CD4-positive, alpha-beta T cell (primary cell): ENCODE measurements at regions not wholly inside any gene's neighbourhood (a gene's known extent, or its start where the extent isn't known, plus 50 kb on each side); places are given as distances from the start of the nearest gene placed in this dataset.

Source experiments
- ATAC-seq: fragments of 200-7000 bp; cut with Tn5 transposase; one replicate; pipeline ENCODE4 v1.10.0; 2022; ENCODE audit warnings: mild to moderate bottlenecking; ENCODE audit not compliant: poor library complexity
- CTCF ChIA-PET: fragments of 350-600 bp; sonication (Branson Sonifier 250); formaldehyde crosslinking; loops from one replicate; lab custom pipeline; 2021; ENCODE audit warnings: antibody characterized with exemption, inconsistent platforms; lab: Charles Lee
- POLR2A ChIA-PET: fragments of 350-600 bp; sonication (Branson Sonifier 250); formaldehyde crosslinking; loops from one replicate; lab custom pipeline; 2021; ENCODE audit warnings: antibody characterized with exemption, inconsistent platforms; lab: Charles Lee
- DNase-seq, 14 experiments: peaks; one replicate each; pipeline ENCODE4 v3.0.0-alpha.2; 2013 to 2020; ENCODE audit warnings: mixed read lengths in 2 of 14
- H3K27ac ChIP-seq, 2 donors: one replicate each; pipeline versions ENCODE4 v1.5.1 to v1.7.0; 2013; ENCODE audit warnings: low read length in 2 of 2, low read depth in 1 of 2, mild to moderate bottlenecking in 1 of 2
- H3K27me3 ChIP-seq, 2 experiments: 1 replicate in 1 of 2; 2 replicates in 1 of 2; pipeline versions ENCODE4 v1.6.1 to v1.7.0; 2013; ENCODE audit warnings: low read length in 2 of 2, control low read depth in 1 of 2, mild to moderate bottlenecking in 1 of 2, moderate library complexity in 1 of 2; ENCODE audit not compliant: insufficient read depth in 2 of 2, control insufficient read depth in 1 of 2
- H3K36me3 ChIP-seq: one replicate; pipeline ENCODE4 v1.6.1; 2013; ENCODE audit warnings: low read length, control low read depth; ENCODE audit not compliant: insufficient read depth
- H3K4me1 ChIP-seq: one replicate; pipeline ENCODE4 v1.6.1; 2013; ENCODE audit warnings: low read length, control low read depth; ENCODE audit not compliant: insufficient read depth
- H3K4me3 ChIP-seq: one replicate; pipeline ENCODE4 v1.5.1; 2013; ENCODE audit warnings: mild to moderate bottlenecking, low read length, moderate library complexity
- H3K9me3 ChIP-seq, 2 experiments: 1 replicate in 1 of 2; 2 replicates in 1 of 2; pipeline versions ENCODE4 v1.6.1 to v1.7.0; 2013; ENCODE audit warnings: low read length in 2 of 2, mild to moderate bottlenecking in 2 of 2, control low read depth in 1 of 2, moderate library complexity in 1 of 2; ENCODE audit not compliant: control insufficient read depth in 1 of 2, insufficient read depth in 1 of 2
- H3K27ac Mint-ChIP-seq: one replicate; pipeline ENCODE4 v1.8.0; 2020; ENCODE audit warnings: mixed read lengths
- H3K27me3 Mint-ChIP-seq: one replicate; pipeline ENCODE4 v1.8.0; 2021; ENCODE audit warnings: mixed read lengths
- H3K36me3 Mint-ChIP-seq: one replicate; pipeline ENCODE4 v1.8.0; 2021; ENCODE audit warnings: low read depth, mixed read lengths
- H3K4me1 Mint-ChIP-seq: one replicate; pipeline ENCODE4 v1.8.0; 2021; ENCODE audit warnings: low read depth, mixed read lengths
- H3K4me3 Mint-ChIP-seq: one replicate; pipeline ENCODE4 v1.8.0; 2020; ENCODE audit warnings: mild to moderate bottlenecking, mixed read lengths
- H3K9me3 Mint-ChIP-seq: one replicate; pipeline ENCODE4 v1.8.0; 2020; ENCODE audit warnings: mixed read lengths
- CTCF ChIP-seq: fragments of 200-600 bp; IDR thresholded peaks from one replicate; pipeline ENCODE4 v1.8.0; 2022; ENCODE audit warnings: antibody characterized with exemption, mild to moderate bottlenecking
- intact Hi-C, 2 experiments: fragments of 100-400 bp; cut with DNase I in 1 of 2; cut with micrococcal nuclease in 1 of 2; formaldehyde crosslinking; loops; one replicate each; pipeline versions ENCODE4 v1.15.1 to v1.9.0; 2023 to 2025; cut with DNase I, micrococcal nuclease

GRCh38 chr2:236367506-236368289 lies 103.5 kb upstream of the ASB18 start:
- peak overlapping the region; percentile 57 for H3K4me3 Mint-ChIP-seq
- H3K27ac ChIP-seq = no peak overlapping the region
- H3K27ac Mint-ChIP-seq = no peak overlapping the region
- peaks cover 44% of the 10 kb centered on the region for H3K4me1 Mint-ChIP-seq
- ChIA-PET POLR2A (no interaction called here), CTCF (no interaction called here)
- H3K27me3 Mint-ChIP-seq = peaks cover 36% of the 10 kb centered on the region
- no peaks in the 10 kb centered on the region for H3K9me3 ChIP-seq
- peaks cover 36% of the 10 kb centered on the region for H3K4me1 ChIP-seq
- ATAC-seq = no peak
- intact Hi-C loops = no loop called here
- no peak for DNase-seq
- H3K36me3 Mint-ChIP-seq = no peaks in the 10 kb centered on the region
- no peak overlapping the region for H3K4me3 ChIP-seq
- H3K9me3 Mint-ChIP-seq = no peaks in the 10 kb centered on the region
- no peak for TF ChIP-seq CTCF
- H3K36me3 ChIP-seq = no peaks in the 10 kb centered on the region
- peaks cover 15 to 23% of the 10 kb centered on the region in 2 experiments for H3K27me3 ChIP-seq

- TF ChIP-seq CTCF = no peak
- Mint-ChIP-seq H3K27me3 (peaks cover 48% of the 10 kb centered on the region), H3K4me1 (peaks cover 39% of the 10 kb centered on the region), H3K27ac (no peak overlapping the region), H3K4me3 (no peak overlapping the region), H3K9me3 (no peaks in the 10 kb centered on the region), H3K36me3 (no peaks in the 10 kb centered on the region)
- ATAC-seq (no peak), DNase-seq (no peak)
- Histone ChIP-seq H3K36me3 (no peaks in the 10 kb centered on the region), H3K9me3 (no peaks in the 10 kb centered on the region), H3K4me3 (no peak overlapping the region), H3K27me3 (peaks cover 22 to 28% of the 10 kb centered on the region in 2 experiments), H3K4me1 (peaks cover 36% of the 10 kb centered on the region), H3K27ac (no peak overlapping the region)
- ChIA-PET CTCF (no interaction called here), POLR2A (no interaction called here)
- intact Hi-C loops = no loop called here
Measured at GRCh38 chr2:236369661-236370062, 105.5 kb upstream of the ASB18 start.

GRCh38 chr2:236370847-236371409 lies 106.7 kb upstream of the ASB18 start:
- Mint-ChIP-seq H3K4me3 (no peak overlapping the region), H3K36me3 (no peaks in the 10 kb centered on the region), H3K9me3 (no peaks in the 10 kb centered on the region), H3K4me1 (peaks cover 34% of the 10 kb centered on the region), H3K27me3 (peaks cover 60% of the 10 kb centered on the region), H3K27ac (no peak overlapping the region)
- Histone ChIP-seq H3K36me3 (no peaks in the 10 kb centered on the region), H3K27me3 (peaks cover 28 to 30% of the 10 kb centered on the region in 2 experiments), H3K4me1 (peaks cover 25% of the 10 kb centered on the region), H3K4me3 (no peak overlapping the region), H3K27ac (no peak overlapping the region), H3K9me3 (no peaks in the 10 kb centered on the region)
- no peak for ATAC-seq
- ChIA-PET CTCF (no interaction called here), POLR2A (no interaction called here)
- no peak for TF ChIP-seq CTCF
- DNase-seq = no peak
- intact Hi-C loops = no loop called here
